Endothelial cell of umbilical vein (primary cell): ENCODE measurements at regions not wholly inside any gene's neighbourhood (a gene's known extent, or its start where the extent isn't known, plus 50 kb on each side); places are given as distances from the start of the nearest gene placed in this dataset.

ENCODE experiments used
- CTCF ChIP-seq, 2 donors: IDR thresholded peaks; 1 replicate in 1 of 2; 2 replicates in 1 of 2; pipeline ENCODE4 v1.5.1; 2011; ENCODE audit warnings: low read length in 2 of 2, mild to moderate bottlenecking in 2 of 2, moderate library complexity in 2 of 2, control low read depth in 1 of 2, inconsistent platforms in 1 of 2, low read depth in 1 of 2; ENCODE audit not compliant: insufficient read depth in 1 of 2; ENCODE audit errors: extremely low read depth in 1 of 2
- EZH2 ChIP-seq: IDR thresholded peaks from 2 replicates; pipeline ENCODE4 v1.6.1; 2012; ENCODE audit warnings: borderline replicate concordance, low read depth, mild to moderate bottlenecking, moderate library complexity, low read length, inconsistent platforms; ENCODE audit not compliant: severe bottlenecking
- FOS ChIP-seq: IDR thresholded peaks from 2 replicates; pipeline ENCODE4 v1.6.1; 2011; ENCODE audit warnings: mild to moderate bottlenecking, low read length, moderate library complexity, borderline replicate concordance; ENCODE audit not compliant: insufficient read depth
- GATA2 ChIP-seq: IDR thresholded peaks from 2 replicates; pipeline ENCODE4 v1.7.0; 2011; ENCODE audit warnings: low read depth, mild to moderate bottlenecking, moderate library complexity, mixed read lengths, low read length; ENCODE audit not compliant: insufficient read length, insufficient read depth
- MAX ChIP-seq: IDR thresholded peaks from 2 replicates; pipeline ENCODE4 v1.6.1; 2011; ENCODE audit not compliant: insufficient read depth, insufficient read length
- MYC ChIP-seq: IDR thresholded peaks from one replicate; pipeline ENCODE4 v1.6.1; 2011; ENCODE audit warnings: mild to moderate bottlenecking, low read depth, low read length
- POLR2A ChIP-seq: IDR thresholded peaks from 2 replicates; pipeline ENCODE4 v1.6.1; 2012; ENCODE audit warnings: low read depth, mild to moderate bottlenecking, control low read depth, low read length
- POLR2AphosphoS5 ChIP-seq: IDR thresholded peaks from 2 replicates; pipeline ENCODE4 v1.6.1; 2012; ENCODE audit warnings: low read depth, mild to moderate bottlenecking, control low read depth, low read length, moderate library complexity; ENCODE audit not compliant: insufficient read depth

GRCh38 chr1:81597720-81598426, 202.9 kb upstream of the ADGRL2 start:
- TF ChIP-seq CTCF (IDR thresholded peaks at IDR 0.05; ENCODE audit: extremely low read depth in 1 of 2, insufficient read depth in 1 of 2, low read depth in 1 of 2, low read length in 2 of 2) (no peak), POLR2A (no peak), MAX (no peak), EZH2 (no peak), POLR2AphosphoS5 (no peak), MYC (no peak), GATA2 (no peak), FOS (no peak)
